ENCODE measurements at regions not wholly inside any gene's neighbourhood (a gene's known extent, or its start where the extent isn't known, plus 50 kb on each side); places are given as distances from the start of the nearest gene placed in this dataset.
A peak's percentile ranks its signal among the peaks of the same experiment; 100 is the strongest.

GRCh38 chr10:58140691-58141347 is 126.9 kb downstream of the IPMK start:
- no peak for DNase-seq (ENCODE audit: low read depth)
- H3K4me3 ChIP-seq (ENCODE audit: low read depth, low read length), result no peak overlapping the region
- no peak for TF ChIP-seq CTCF (IDR thresholded peaks at IDR 0.05; ENCODE audit: insufficient read depth, low read length)

GRCh38 chr10:58140054-58140453 is 127.6 kb downstream of the IPMK start:
- no peak for TF ChIP-seq CTCF (IDR thresholded peaks at IDR 0.05; ENCODE audit: insufficient read depth, low read length)
- no peak for DNase-seq (ENCODE audit: low read depth)
- no peak overlapping the region for H3K4me3 ChIP-seq (ENCODE audit: low read depth, low read length)

- DNase-seq (ENCODE audit: low read depth), result no peak
- H3K4me3 ChIP-seq (ENCODE audit: low read depth, low read length), result no peak overlapping the region
- no peak for TF ChIP-seq CTCF (IDR thresholded peaks at IDR 0.05; ENCODE audit: insufficient read depth, low read length)
Observed at GRCh38 chr10:58137813-58138212, 129.9 kb downstream of the IPMK start.

- no peak overlapping the region for H3K4me3 ChIP-seq (ENCODE audit: low read depth, low read length)
- TF ChIP-seq CTCF (IDR thresholded peaks at IDR 0.05; ENCODE audit: insufficient read depth, low read length), result no peak
- peak; percentile 81 for DNase-seq (ENCODE audit: low read depth)
Observed at GRCh38 chr10:58115218-58116050, 152.3 kb downstream of the IPMK start.

GRCh38 chr10:58109731-58110130 is 158.0 kb downstream of the IPMK start:
- no peak for TF ChIP-seq CTCF (IDR thresholded peaks at IDR 0.05; ENCODE audit: insufficient read depth, low read length)

GRCh38 chr10:58107506-58107905 is 160.2 kb downstream of the IPMK start:
- no peak overlapping the region for H3K4me3 ChIP-seq (ENCODE audit: low read depth, low read length)
- DNase-seq (ENCODE audit: low read depth), result peak; percentile 84
- TF ChIP-seq CTCF (IDR thresholded peaks at IDR 0.05; ENCODE audit: insufficient read depth, low read length), result no peak

More at GRCh38 chr10:58109731-58110130, 158.0 kb downstream of the IPMK start:
- H3K4me3 ChIP-seq (ENCODE audit: low read depth, low read length), result no peak overlapping the region
- DNase-seq (ENCODE audit: low read depth), result no peak

All from fibroblast of the aortic adventitia (primary cell).